Panc1 (cell line): ENCODE measurements at regions not wholly inside any gene's neighbourhood (a gene's known extent, or its start where the extent isn't known, plus 50 kb on each side); places are given as distances from the start of the nearest gene placed in this dataset.

Experiments
- POLR2AphosphoS5 ChIP-seq: IDR thresholded peaks from 2 replicates; pipeline ENCODE4 v1.6.1; 2012; ENCODE audit warnings: mild to moderate bottlenecking, low read depth, low read length, moderate library complexity
- SIN3A ChIP-seq: IDR thresholded peaks from 2 replicates; pipeline ENCODE4 v1.6.1; 2012; ENCODE audit warnings: low read depth, mild to moderate bottlenecking, low read length, moderate library complexity, borderline replicate concordance; ENCODE audit not compliant: insufficient read depth
- TF ChIP-seq, protein P1 (sequence below): fragments of 450-650 bp; IDR thresholded peaks from 2 replicates; pipeline ENCODE4 v1.5.1; 2017; ENCODE audit warnings: mild to moderate bottlenecking
- TF ChIP-seq, protein P2 (sequence below), 2 experiments: IDR thresholded peaks; 2 replicates each; pipeline ENCODE4 v1.6.1; 2011 to 2012; ENCODE audit warnings: low read depth in 2 of 2, control low read depth in 1 of 2, low read length in 1 of 2, mild to moderate bottlenecking in 1 of 2, moderate library complexity in 1 of 2; ENCODE audit not compliant: insufficient read depth in 1 of 2

DNA sequence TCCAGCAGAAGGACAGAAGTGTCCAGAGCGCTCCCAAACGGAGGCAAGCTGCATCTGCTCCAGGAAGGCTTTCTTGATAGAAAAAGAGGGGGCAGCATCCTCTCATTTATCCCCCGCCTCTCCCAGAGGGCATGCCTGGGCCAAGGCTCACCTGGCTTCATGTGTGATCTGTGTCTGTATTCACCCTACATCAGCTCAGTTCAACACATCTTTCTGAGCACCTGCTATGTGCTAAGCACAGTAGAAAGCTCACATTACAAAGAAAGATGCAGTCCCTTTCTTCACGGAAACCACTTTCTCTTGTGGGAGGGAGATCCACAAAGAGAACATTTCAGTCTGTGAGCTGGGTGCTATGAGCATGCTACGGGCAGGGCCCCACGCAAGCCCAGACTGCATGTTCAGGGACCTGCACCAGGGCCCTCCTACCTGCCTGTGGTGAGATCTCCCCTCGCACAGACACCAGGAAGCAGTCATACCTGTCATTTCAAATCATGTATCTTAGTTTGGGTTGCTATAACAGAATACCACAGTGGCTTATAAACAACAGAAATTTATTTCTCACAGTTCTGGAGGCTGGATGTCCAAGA is 90.7 kb downstream of the PDCL3 start:
- TF ChIP-seq, protein P1, sequence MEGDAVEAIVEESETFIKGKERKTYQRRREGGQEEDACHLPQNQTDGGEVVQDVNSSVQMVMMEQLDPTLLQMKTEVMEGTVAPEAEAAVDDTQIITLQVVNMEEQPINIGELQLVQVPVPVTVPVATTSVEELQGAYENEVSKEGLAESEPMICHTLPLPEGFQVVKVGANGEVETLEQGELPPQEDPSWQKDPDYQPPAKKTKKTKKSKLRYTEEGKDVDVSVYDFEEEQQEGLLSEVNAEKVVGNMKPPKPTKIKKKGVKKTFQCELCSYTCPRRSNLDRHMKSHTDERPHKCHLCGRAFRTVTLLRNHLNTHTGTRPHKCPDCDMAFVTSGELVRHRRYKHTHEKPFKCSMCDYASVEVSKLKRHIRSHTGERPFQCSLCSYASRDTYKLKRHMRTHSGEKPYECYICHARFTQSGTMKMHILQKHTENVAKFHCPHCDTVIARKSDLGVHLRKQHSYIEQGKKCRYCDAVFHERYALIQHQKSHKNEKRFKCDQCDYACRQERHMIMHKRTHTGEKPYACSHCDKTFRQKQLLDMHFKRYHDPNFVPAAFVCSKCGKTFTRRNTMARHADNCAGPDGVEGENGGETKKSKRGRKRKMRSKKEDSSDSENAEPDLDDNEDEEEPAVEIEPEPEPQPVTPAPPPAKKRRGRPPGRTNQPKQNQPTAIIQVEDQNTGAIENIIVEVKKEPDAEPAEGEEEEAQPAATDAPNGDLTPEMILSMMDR = no peak
- TF ChIP-seq POLR2AphosphoS5 (no peak), SIN3A (no peak)
- TF ChIP-seq, protein P2, sequence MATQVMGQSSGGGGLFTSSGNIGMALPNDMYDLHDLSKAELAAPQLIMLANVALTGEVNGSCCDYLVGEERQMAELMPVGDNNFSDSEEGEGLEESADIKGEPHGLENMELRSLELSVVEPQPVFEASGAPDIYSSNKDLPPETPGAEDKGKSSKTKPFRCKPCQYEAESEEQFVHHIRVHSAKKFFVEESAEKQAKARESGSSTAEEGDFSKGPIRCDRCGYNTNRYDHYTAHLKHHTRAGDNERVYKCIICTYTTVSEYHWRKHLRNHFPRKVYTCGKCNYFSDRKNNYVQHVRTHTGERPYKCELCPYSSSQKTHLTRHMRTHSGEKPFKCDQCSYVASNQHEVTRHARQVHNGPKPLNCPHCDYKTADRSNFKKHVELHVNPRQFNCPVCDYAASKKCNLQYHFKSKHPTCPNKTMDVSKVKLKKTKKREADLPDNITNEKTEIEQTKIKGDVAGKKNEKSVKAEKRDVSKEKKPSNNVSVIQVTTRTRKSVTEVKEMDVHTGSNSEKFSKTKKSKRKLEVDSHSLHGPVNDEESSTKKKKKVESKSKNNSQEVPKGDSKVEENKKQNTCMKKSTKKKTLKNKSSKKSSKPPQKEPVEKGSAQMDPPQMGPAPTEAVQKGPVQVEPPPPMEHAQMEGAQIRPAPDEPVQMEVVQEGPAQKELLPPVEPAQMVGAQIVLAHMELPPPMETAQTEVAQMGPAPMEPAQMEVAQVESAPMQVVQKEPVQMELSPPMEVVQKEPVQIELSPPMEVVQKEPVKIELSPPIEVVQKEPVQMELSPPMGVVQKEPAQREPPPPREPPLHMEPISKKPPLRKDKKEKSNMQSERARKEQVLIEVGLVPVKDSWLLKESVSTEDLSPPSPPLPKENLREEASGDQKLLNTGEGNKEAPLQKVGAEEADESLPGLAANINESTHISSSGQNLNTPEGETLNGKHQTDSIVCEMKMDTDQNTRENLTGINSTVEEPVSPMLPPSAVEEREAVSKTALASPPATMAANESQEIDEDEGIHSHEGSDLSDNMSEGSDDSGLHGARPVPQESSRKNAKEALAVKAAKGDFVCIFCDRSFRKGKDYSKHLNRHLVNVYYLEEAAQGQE (IDR thresholded peaks at IDR 0.05; ENCODE audit: insufficient read depth in 1 of 2, low read depth in 2 of 2, low read length in 1 of 2) = no peak
